SU-DHL-6 (cell line): ENCODE measurements at regions not wholly inside any gene's neighbourhood (a gene's known extent, or its start where the extent isn't known, plus 50 kb on each side); places are given as distances from the start of the nearest gene placed in this dataset.

Experiments used
- H2AFZ ChIP-seq: fragments of 200-600 bp; sonication (generic); 2 replicates; pipeline ENCODE4 v1.6.1; 2014; ENCODE audit warnings: low read depth, mild to moderate bottlenecking, moderate library complexity, mixed read lengths, antibody characterized with exemption, low read length; ENCODE audit not compliant: severe bottlenecking
- H3F3A ChIP-seq: fragments of 200-600 bp; shearing (Covaris generic); 2 replicates; pipeline ENCODE4 v1.6.0; 2016; ENCODE audit warnings: antibody characterized with exemption, mild to moderate bottlenecking; ENCODE audit not compliant: insufficient read depth
- H3K27ac ChIP-seq: fragments of 200-600 bp; sonication (generic); 2 replicates; pipeline ENCODE4 v1.5.1; 2016; ENCODE audit warnings: low read depth, mild to moderate bottlenecking, low read length, moderate library complexity, mixed read lengths
- H3K27me3 ChIP-seq: fragments of 200-600 bp; sonication (generic), shearing (Covaris generic); 2 replicates; pipeline ENCODE4 v1.6.0; 2014; ENCODE audit warnings: mild to moderate bottlenecking, low read length
- H3K36me3 ChIP-seq: fragments of 200-600 bp; sonication (generic); 2 replicates; pipeline ENCODE4 v1.6.1; 2014; ENCODE audit warnings: mild to moderate bottlenecking, low read length, mixed read lengths
- H3K4me2 ChIP-seq: fragments of 300-600, 200-600 bp; shearing (Covaris generic), sonication (generic); 2 replicates; pipeline ENCODE4 v1.6.0; 2014; ENCODE audit warnings: low read length, low read depth, mild to moderate bottlenecking; ENCODE audit not compliant: poor library complexity, severe bottlenecking
- H3K4me3 ChIP-seq: fragments of 200-600 bp; sonication (generic); 2 replicates; pipeline ENCODE4 v1.5.1; 2014; ENCODE audit warnings: antibody characterized with exemption, low read length, mild to moderate bottlenecking, mixed read lengths; ENCODE audit not compliant: insufficient read depth, poor library complexity, severe bottlenecking
- H3K79me2 ChIP-seq: fragments of 200-600 bp; sonication (generic); 2 replicates; pipeline ENCODE4 v1.6.1; 2014; ENCODE audit warnings: mild to moderate bottlenecking, low read length, moderate library complexity; ENCODE audit not compliant: insufficient read depth
- H3K9ac ChIP-seq: fragments of 200-600 bp; sonication (generic); 2 replicates; pipeline ENCODE4 v1.7.0; 2014; ENCODE audit warnings: mild to moderate bottlenecking, low read length
- H3K9me2 ChIP-seq: fragments of 200-600 bp; sonication (generic); replicated peaks from 2 replicates; pipeline ENCODE4 v1.6.1; 2014; ENCODE audit warnings: low read length; ENCODE audit not compliant: insufficient read depth
- H3K9me3 ChIP-seq: fragments of 200-600 bp; sonication (generic); 2 replicates; pipeline ENCODE4 v1.6.1; 2014; ENCODE audit warnings: low read length, mixed read lengths; ENCODE audit not compliant: insufficient read depth
- H4K20me1 ChIP-seq: fragments of 200-600 bp; sonication (generic); 2 replicates; pipeline ENCODE4 v1.6.1; 2014; ENCODE audit warnings: low read depth, mild to moderate bottlenecking, antibody characterized with exemption, low read length, moderate library complexity, mixed read lengths
- CTCF ChIP-seq: fragments of 200-600 bp; sonication (generic); IDR thresholded peaks from one replicate; pipeline ENCODE4 v1.5.1; 2017; ENCODE audit warnings: antibody characterized with exemption, mild to moderate bottlenecking, low read length, moderate library complexity; ENCODE audit not compliant: insufficient read depth, poor library complexity, severe bottlenecking
- EZH2phosphoT487 ChIP-seq: fragments of 200-600 bp; sonication (generic), shearing (Covaris generic); conservative IDR thresholded peaks from 2 replicates; pipeline ENCODE4 v1.6.1; 2018; ENCODE audit warnings: mild to moderate bottlenecking, antibody characterized with exemption, low read length, moderate library complexity, mixed read lengths

DNA sequence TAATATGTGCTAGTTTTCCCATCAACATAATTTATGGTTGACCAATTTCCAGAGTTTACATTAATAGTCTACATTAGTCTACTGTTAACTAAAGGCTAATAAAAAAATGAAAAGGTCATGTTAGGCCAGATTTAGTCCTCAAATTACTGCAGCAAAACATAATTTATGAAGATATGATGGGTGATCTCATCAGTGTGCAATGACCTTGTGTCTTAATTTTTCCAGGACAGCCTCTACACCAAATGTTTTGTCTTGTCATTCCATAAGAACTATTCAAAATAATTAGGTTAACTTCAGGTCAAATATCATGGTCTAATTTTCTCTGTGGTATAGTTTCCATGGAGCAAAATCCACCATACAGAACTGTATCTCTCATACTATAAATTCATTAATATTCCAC is 234.2 kb downstream of the COL12A1 start:
- TF ChIP-seq EZH2phosphoT487 (no peak), CTCF (no peak)
- Histone ChIP-seq H3K4me3 (no peak overlapping the region), H3K9ac (no peak overlapping the region), H3K27me3 (no peaks in the 10 kb centered on the region), H3K9me2 (no peaks in the 10 kb centered on the region), H4K20me1 (no peaks in the 10 kb centered on the region), H3K79me2 (no peaks in the 10 kb centered on the region), H3K27ac (no peak overlapping the region), H2AFZ (no peak overlapping the region), H3K4me2 (no peak overlapping the region), H3K36me3 (no peaks in the 10 kb centered on the region), H3K9me3 (no peaks in the 10 kb centered on the region), H3F3A (no peaks in the 10 kb centered on the region)

- H3K4me3 ChIP-seq = no peak overlapping the region
- TF ChIP-seq CTCF = no peak
- TF ChIP-seq EZH2phosphoT487 = no peak
- no peaks in the 10 kb centered on the region for H4K20me1 ChIP-seq
- H3K9ac ChIP-seq = no peak overlapping the region
- H3K4me2 ChIP-seq = no peak overlapping the region
- no peaks in the 10 kb centered on the region for H3K9me2 ChIP-seq
- H3K27ac ChIP-seq = no peak overlapping the region
- H3K36me3 ChIP-seq = no peaks in the 10 kb centered on the region
- H3F3A ChIP-seq = no peaks in the 10 kb centered on the region
- no peaks in the 10 kb centered on the region for H3K9me3 ChIP-seq
- H3K79me2 ChIP-seq = no peaks in the 10 kb centered on the region
- H2AFZ ChIP-seq = no peak overlapping the region
- H3K27me3 ChIP-seq = no peaks in the 10 kb centered on the region
These were observed 236.1 kb downstream of the COL12A1 start for GRCh38 chr6:74969591-74970267.

- Histone ChIP-seq H3K9me2 (no peaks in the 10 kb centered on the region), H3K27me3 (no peaks in the 10 kb centered on the region), H3K79me2 (no peaks in the 10 kb centered on the region), H3F3A (no peaks in the 10 kb centered on the region), H2AFZ (no peak overlapping the region), H3K27ac (no peak overlapping the region), H3K9ac (no peak overlapping the region), H3K36me3 (no peaks in the 10 kb centered on the region), H3K9me3 (no peaks in the 10 kb centered on the region), H3K4me2 (no peak overlapping the region), H4K20me1 (no peaks in the 10 kb centered on the region), H3K4me3 (no peak overlapping the region)
- TF ChIP-seq CTCF (no peak), EZH2phosphoT487 (no peak)
These were observed 238.0 kb downstream of the COL12A1 start for GRCh38 chr6:74967821-74968220.
